CD4-positive, CD25-positive, alpha-beta regulatory T cell (primary cell): ENCODE measurements at regions not wholly inside any gene's neighbourhood (a gene's known extent, or its start where the extent isn't known, plus 50 kb on each side); places are given as distances from the start of the nearest gene placed in this dataset.

ENCODE experiments used
- ATAC-seq, 2 donors: fragments of 150-1000 bp; cut with Tn5 transposase; one replicate each; pipeline ENCODE4 v1.10.0; 2021; ENCODE audit warnings: low read depth in 2 of 2, moderate number of reproducible peaks in 2 of 2, moderate library complexity in 1 of 2
- DNase-seq, 3 donors: peaks; one replicate each; pipeline versions ENCODE4 v3.0.0 to v3.0.0-alpha.2; 2012 to 2022; ENCODE audit warnings: mixed read lengths in 1 of 3
- H3K27ac ChIP-seq: one replicate; pipeline ENCODE4 v1.7.0; 2013; ENCODE audit warnings: mild to moderate bottlenecking, low read length; ENCODE audit not compliant: insufficient read depth, poor library complexity, severe bottlenecking
- H3K27me3 ChIP-seq: one replicate; pipeline ENCODE4 v1.7.0; 2013; ENCODE audit warnings: low read length; ENCODE audit not compliant: control insufficient read depth, insufficient read depth
- H3K36me3 ChIP-seq: one replicate; pipeline ENCODE4 v1.7.0; 2013; ENCODE audit warnings: mild to moderate bottlenecking, low read length, moderate library complexity; ENCODE audit not compliant: control insufficient read depth, insufficient read depth
- H3K4me1 ChIP-seq: 2 replicates; pipeline ENCODE4 v1.7.0; 2013; ENCODE audit warnings: mild to moderate bottlenecking, low read length; ENCODE audit not compliant: insufficient read depth, control insufficient read depth, poor library complexity, severe bottlenecking
- H3K4me3 ChIP-seq: one replicate; pipeline ENCODE4 v1.7.0; 2013; ENCODE audit warnings: low read depth, mild to moderate bottlenecking, low read length, moderate library complexity
- H3K9me3 ChIP-seq, 2 experiments: 1 replicate in 1 of 2; 2 replicates in 1 of 2; pipeline ENCODE4 v1.7.0; 2013; ENCODE audit warnings: low read length in 2 of 2, mild to moderate bottlenecking in 1 of 2, moderate library complexity in 1 of 2; ENCODE audit not compliant: control insufficient read depth in 2 of 2
- H3K27ac Mint-ChIP-seq, 3 donors: one replicate each; pipeline ENCODE4 v1.8.0; 2020 to 2022; ENCODE audit warnings: mild to moderate bottlenecking in 3 of 3, mixed read lengths in 3 of 3, moderate library complexity in 2 of 3
- H3K27me3 Mint-ChIP-seq: one replicate; pipeline ENCODE4 v1.8.0; 2022; ENCODE audit warnings: mild to moderate bottlenecking, mixed read lengths
- H3K36me3 Mint-ChIP-seq: one replicate; pipeline ENCODE4 v1.8.0; 2020; ENCODE audit warnings: mixed read lengths
- H3K4me1 Mint-ChIP-seq, 4 donors: one replicate each; pipeline ENCODE4 v1.8.0; 2020 to 2022; ENCODE audit warnings: mixed read lengths in 4 of 4, mild to moderate bottlenecking in 1 of 4
- H3K4me3 Mint-ChIP-seq, 4 donors: one replicate each; pipeline ENCODE4 v1.8.0; 2020 to 2022; ENCODE audit warnings: mild to moderate bottlenecking in 4 of 4, mixed read lengths in 4 of 4, moderate library complexity in 3 of 4
- H3K9me3 Mint-ChIP-seq, 7 donors: one replicate each; pipeline ENCODE4 v1.8.0; 2020 to 2022; ENCODE audit warnings: mixed read lengths in 7 of 7, mild to moderate bottlenecking in 3 of 7, moderate library complexity in 2 of 7

GRCh38 chr10:55104738-55105137, 303.7 kb upstream of the PCDH15 start:
- Histone ChIP-seq H3K36me3 (no peaks in the 10 kb centered on the region), H3K4me1 (no peaks in the 10 kb centered on the region), H3K27me3 (no peaks in the 10 kb centered on the region), H3K9me3 (peaks cover 0 to 4% of the 10 kb centered on the region in 2 experiments), H3K4me3 (no peak overlapping the region), H3K27ac (no peak overlapping the region)
- DNase-seq (no peak), ATAC-seq (no peak)
- peaks cover 0 to 35% (median 6%) of the 10 kb centered on the region in 7 donors for H3K9me3 Mint-ChIP-seq
- H3K36me3 Mint-ChIP-seq: no peaks in the 10 kb centered on the region
- no peak overlapping the region for H3K4me3 Mint-ChIP-seq
- H3K27me3 Mint-ChIP-seq: no peaks in the 10 kb centered on the region
- no peak overlapping the region for H3K27ac Mint-ChIP-seq
- H3K4me1 Mint-ChIP-seq: no peaks in the 10 kb centered on the region

- no peaks in the 10 kb centered on the region for H3K4me1 ChIP-seq
- no peaks in the 10 kb centered on the region for H3K36me3 ChIP-seq
- no peak overlapping the region for H3K4me3 Mint-ChIP-seq
- H3K27ac Mint-ChIP-seq: no peak overlapping the region
- H3K4me3 ChIP-seq: no peak overlapping the region
- peaks cover 0 to 10% (median 2%) of the 10 kb centered on the region in 7 donors for H3K9me3 Mint-ChIP-seq
- H3K9me3 ChIP-seq: no peaks in the 10 kb centered on the region
- no peaks in the 10 kb centered on the region for H3K36me3 Mint-ChIP-seq
- ATAC-seq (no peak), DNase-seq (no peak)
- H3K27me3 ChIP-seq: no peaks in the 10 kb centered on the region
- H3K4me1 Mint-ChIP-seq: no peaks in the 10 kb centered on the region
- no peak overlapping the region for H3K27ac ChIP-seq
- no peaks in the 10 kb centered on the region for H3K27me3 Mint-ChIP-seq
Measured at GRCh38 chr10:55098452-55098851, 297.4 kb upstream of the PCDH15 start.

- Histone ChIP-seq H3K36me3 (no peaks in the 10 kb centered on the region), H3K4me3 (no peak overlapping the region), H3K9me3 (no peaks in the 10 kb centered on the region), H3K27me3 (no peaks in the 10 kb centered on the region), H3K4me1 (no peaks in the 10 kb centered on the region), H3K27ac (no peak overlapping the region)
- no peaks in the 10 kb centered on the region for H3K27me3 Mint-ChIP-seq
- H3K4me3 Mint-ChIP-seq: no peak overlapping the region
- H3K9me3 Mint-ChIP-seq: peaks cover 0 to 9% (median 0%) of the 10 kb centered on the region in 7 donors
- ATAC-seq: no peak
- H3K27ac Mint-ChIP-seq: no peak overlapping the region
- DNase-seq: peak in 1 of 3 donors; percentile 1
- no peaks in the 10 kb centered on the region for H3K4me1 Mint-ChIP-seq
- H3K36me3 Mint-ChIP-seq: no peaks in the 10 kb centered on the region
Measured at GRCh38 chr10:55091691-55092328, 290.8 kb upstream of the PCDH15 start.

GRCh38 chr10:55078121-55078520, 277.1 kb upstream of the PCDH15 start:
- Mint-ChIP-seq H3K27me3 (no peaks in the 10 kb centered on the region), H3K4me3 (no peak overlapping the region), H3K9me3 (peaks cover 2 to 42% (median 13%) of the 10 kb centered on the region in 7 donors), H3K36me3 (no peaks in the 10 kb centered on the region), H3K27ac (no peak overlapping the region), H3K4me1 (no peaks in the 10 kb centered on the region)
- H3K4me3 ChIP-seq: no peak overlapping the region
- ATAC-seq: no peak
- DNase-seq: no peak
- no peaks in the 10 kb centered on the region for H3K27me3 ChIP-seq
- H3K4me1 ChIP-seq: no peaks in the 10 kb centered on the region
- no peaks in the 10 kb centered on the region for H3K36me3 ChIP-seq
- no peak overlapping the region for H3K27ac ChIP-seq
- peaks cover 2 to 14% of the 10 kb centered on the region in 2 experiments for H3K9me3 ChIP-seq

GRCh38 chr10:55065185-55065584, 264.2 kb upstream of the PCDH15 start:
- no peak for ATAC-seq

GRCh38 chr10:55063811-55064210, 262.8 kb upstream of the PCDH15 start:
- H3K4me1 Mint-ChIP-seq: no peaks in the 10 kb centered on the region
- no peak overlapping the region for H3K27ac ChIP-seq
- no peaks in the 10 kb centered on the region for H3K27me3 Mint-ChIP-seq
- peaks cover 0 to 19% (median 6%) of the 10 kb centered on the region in 7 donors for H3K9me3 Mint-ChIP-seq
- no peak for DNase-seq
- H3K4me3 ChIP-seq: no peak overlapping the region
- H3K9me3 ChIP-seq: peaks cover 0 to 3% of the 10 kb centered on the region in 2 experiments
- no peaks in the 10 kb centered on the region for H3K4me1 ChIP-seq
- H3K36me3 ChIP-seq: no peaks in the 10 kb centered on the region
- H3K27me3 ChIP-seq: no peaks in the 10 kb centered on the region
- no peaks in the 10 kb centered on the region for H3K36me3 Mint-ChIP-seq
- no peak for ATAC-seq
- no peak overlapping the region for H3K4me3 Mint-ChIP-seq
- H3K27ac Mint-ChIP-seq: no peak overlapping the region

More at GRCh38 chr10:55065185-55065584, 264.2 kb upstream of the PCDH15 start:
- Histone ChIP-seq H3K27ac (no peak overlapping the region), H3K36me3 (no peaks in the 10 kb centered on the region), H3K27me3 (no peaks in the 10 kb centered on the region), H3K4me3 (no peak overlapping the region), H3K9me3 (peaks cover 0 to 1% of the 10 kb centered on the region in 2 experiments), H3K4me1 (no peaks in the 10 kb centered on the region)
- no peaks in the 10 kb centered on the region for H3K4me1 Mint-ChIP-seq
- no peak overlapping the region for H3K27ac Mint-ChIP-seq
- no peak overlapping the region for H3K4me3 Mint-ChIP-seq
- peaks cover 0 to 19% (median 6%) of the 10 kb centered on the region in 7 donors for H3K9me3 Mint-ChIP-seq
- no peaks in the 10 kb centered on the region for H3K27me3 Mint-ChIP-seq
- no peak for DNase-seq
- no peaks in the 10 kb centered on the region for H3K36me3 Mint-ChIP-seq

GRCh38 chr10:55062349-55062748, 261.3 kb upstream of the PCDH15 start:
- Histone ChIP-seq H3K9me3 (peaks cover 0 to 3% of the 10 kb centered on the region in 2 experiments), H3K27me3 (no peaks in the 10 kb centered on the region), H3K4me1 (no peaks in the 10 kb centered on the region), H3K27ac (no peak overlapping the region), H3K4me3 (no peak overlapping the region), H3K36me3 (no peaks in the 10 kb centered on the region)
- H3K9me3 Mint-ChIP-seq: peaks cover 0 to 22% (median 10%) of the 10 kb centered on the region in 7 donors
- no peaks in the 10 kb centered on the region for H3K4me1 Mint-ChIP-seq
- no peak overlapping the region for H3K4me3 Mint-ChIP-seq
- DNase-seq (no peak), ATAC-seq (no peak)
- H3K27me3 Mint-ChIP-seq: no peaks in the 10 kb centered on the region
- no peaks in the 10 kb centered on the region for H3K36me3 Mint-ChIP-seq
- no peak overlapping the region for H3K27ac Mint-ChIP-seq

GRCh38 chr10:55058800-55059199, 257.8 kb upstream of the PCDH15 start:
- Histone ChIP-seq H3K4me1 (no peaks in the 10 kb centered on the region), H3K9me3 (peaks cover 0 to 3% of the 10 kb centered on the region in 2 experiments), H3K27me3 (no peaks in the 10 kb centered on the region), H3K4me3 (no peak overlapping the region), H3K27ac (no peak overlapping the region), H3K36me3 (no peaks in the 10 kb centered on the region)
- H3K9me3 Mint-ChIP-seq: peaks cover 1 to 20% (median 11%) of the 10 kb centered on the region in 7 donors
- no peak for DNase-seq
- no peaks in the 10 kb centered on the region for H3K36me3 Mint-ChIP-seq
- no peaks in the 10 kb centered on the region for H3K27me3 Mint-ChIP-seq
- H3K27ac Mint-ChIP-seq: no peak overlapping the region
- no peak overlapping the region for H3K4me3 Mint-ChIP-seq
- ATAC-seq: no peak
- peaks cover 0 to 3% (median 0%) of the 10 kb centered on the region in 4 donors for H3K4me1 Mint-ChIP-seq
